Astrocyte of the cerebellum (primary cell): ENCODE measurements at regions not wholly inside any gene's neighbourhood (a gene's known extent, or its start where the extent isn't known, plus 50 kb on each side); places are given as distances from the start of the nearest gene placed in this dataset.

ENCODE experiments used
- DNase-seq: peaks from one replicate; pipeline ENCODE4 v3.0.0-alpha.2; 2011; ENCODE audit warnings: low read depth
- H3K4me3 ChIP-seq: 2 replicates; pipeline ENCODE4 v1.5.1; 2011; ENCODE audit warnings: mild to moderate bottlenecking, low read depth, low read length, moderate library complexity
- CTCF ChIP-seq: IDR thresholded peaks from 2 replicates; pipeline ENCODE4 v1.5.1; 2012; ENCODE audit warnings: low read length, low read depth, moderate library complexity, mild to moderate bottlenecking; ENCODE audit errors: missing control alignments
- in situ Hi-C: cut with HindIII; loops from 2 replicates; pipeline ENCODE4 v1.10.0; 2017; ENCODE audit warnings: low sequenced_read_pairs

GRCh38 chr18:39935598-39935997 lies 2019.4 kb upstream of the PIK3C3 start:
- TF ChIP-seq CTCF: no peak
- no peak for DNase-seq
- H3K4me3 ChIP-seq: no peak overlapping the region
- in situ Hi-C loops: no loop called here

GRCh38 chr18:39918847-39919246 lies 2036.2 kb upstream of the PIK3C3 start:
- no peak overlapping the region for H3K4me3 ChIP-seq
- TF ChIP-seq CTCF: no peak
- in situ Hi-C loops: no loop called here
- DNase-seq: no peak

- in situ Hi-C loops: no loop called here
- no peak for TF ChIP-seq CTCF
- H3K4me3 ChIP-seq: no peak overlapping the region
- DNase-seq: no peak
These were observed 2041.2 kb upstream of the PIK3C3 start for GRCh38 chr18:39913672-39914366.

GRCh38 chr18:39911716-39912115 lies 2043.3 kb upstream of the PIK3C3 start:
- no peak overlapping the region for H3K4me3 ChIP-seq
- no peak for TF ChIP-seq CTCF
- no peak for DNase-seq
- in situ Hi-C loops: no loop called here

- H3K4me3 ChIP-seq: no peak overlapping the region
- DNase-seq: no peak
- in situ Hi-C loops: no loop called here
- TF ChIP-seq CTCF: no peak
These were observed 2045.3 kb upstream of the PIK3C3 start for GRCh38 chr18:39909706-39910105.

- no peak for TF ChIP-seq CTCF
- in situ Hi-C loops: no loop called here
- DNase-seq: no peak
- no peak overlapping the region for H3K4me3 ChIP-seq
These were observed 2068.9 kb upstream of the PIK3C3 start for GRCh38 chr18:39886136-39886535.

- DNase-seq: no peak
- no peak for TF ChIP-seq CTCF
- H3K4me3 ChIP-seq: no peak overlapping the region
- in situ Hi-C loops: no loop called here
These were observed 2082.4 kb upstream of the PIK3C3 start for GRCh38 chr18:39872651-39873050.
